ENCODE measurements at regions not wholly inside any gene's neighbourhood (a gene's known extent, or its start where the extent isn't known, plus 50 kb on each side); places are given as distances from the start of the nearest gene placed in this dataset.

- ChIA-PET CTCF (ENCODE audit: low intra/inter-chr PET ratio) (no interaction called here), POLR2A (no interaction called here)
- no peak overlapping the region for H3K27ac ChIP-seq (ENCODE audit: extremely low read depth, low read depth, low read length)
- ATAC-seq (no peak), DNase-seq (ENCODE audit: extremely low read depth in 1 of 4, low spot score in 3 of 4) (no peak), FAIRE-seq (no peak)
- H3K36me3 ChIP-seq (ENCODE audit: control insufficient read depth, insufficient read depth, low read length) = no peaks in the 10 kb centered on the region
- no peaks in the 10 kb centered on the region for H3K9me3 ChIP-seq (replicated peaks; ENCODE audit: control insufficient read depth, insufficient read depth, low read depth, low read length)
- no peaks in the 10 kb centered on the region for H3K9me1 ChIP-seq (ENCODE audit: control insufficient read depth, insufficient read depth, low read length)
- intact Hi-C loops (cut with micrococcal nuclease) (no loop called here), in situ Hi-C loops (cut with MboI) (no loop called here)
- BruUV-seq (replicated peaks) = no TSS peak
- H3K4me3 ChIP-seq = no peak overlapping the region
- H2AFZ ChIP-seq (ENCODE audit: low read depth, low read length) = no peak overlapping the region
- no peak overlapping the region for H3K4me2 ChIP-seq (ENCODE audit: insufficient read depth, low read length)
- H3K9ac ChIP-seq (ENCODE audit: insufficient read depth in 1 of 2, low read depth in 2 of 2, low read length in 2 of 2) = no peak overlapping the region
- H3K27me3 ChIP-seq (ENCODE audit: control insufficient read depth in 2 of 2, insufficient read depth in 2 of 2, low read length in 2 of 2) = no peaks in the 10 kb centered on the region
- WGBS (ENCODE audit: insufficient coverage, low coverage, missing lambda C conversion rate) = 0% methylated on average over 2 of the region's 2 CpGs
- no peaks in the 10 kb centered on the region for H3K4me1 ChIP-seq (replicated peaks in 1 of 2; ENCODE audit: control insufficient read depth in 2 of 2, insufficient read depth in 2 of 2, low read length in 2 of 2)
- no peaks in the 10 kb centered on the region for H4K20me1 ChIP-seq (replicated peaks; ENCODE audit: control insufficient read depth, insufficient read depth, low read length)
- H3K79me2 ChIP-seq (ENCODE audit: control insufficient read depth, insufficient read depth, low read length) = no peaks in the 10 kb centered on the region
- no peak for TF ChIP-seq ZNF655 (CRISPR knock-in tag; IDR thresholded peaks at IDR 0.05)
- no peak for TF ChIP-seq NKRF (IDR thresholded peaks at IDR 0.05; ENCODE audit: borderline replicate concordance)
- no peak for TF ChIP-seq ZBTB2 (IDR thresholded peaks at IDR 0.05)
- no peak for TF ChIP-seq ZNF445 (CRISPR knock-in tag; IDR thresholded peaks at IDR 0.05; ENCODE audit: low read depth)
- no peak for TF ChIP-seq CREBBP (IDR thresholded peaks at IDR 0.05; ENCODE audit: low read depth, low read length)
- TF ChIP-seq ZNF584 (CRISPR knock-in tag; IDR thresholded peaks at IDR 0.05; ENCODE audit: low read depth) = no peak
- TF ChIP-seq ARNT (IDR thresholded peaks at IDR 0.05) = no peak
- no peak for TF ChIP-seq ZNF354B (CRISPR knock-in tag; IDR thresholded peaks at IDR 0.05)
- no peak for TF ChIP-seq CUX1 (CRISPR knock-in tag; IDR thresholded peaks at IDR 0.05)
- TF ChIP-seq PURB (CRISPR knock-in tag; IDR thresholded peaks at IDR 0.05; ENCODE audit: low read depth) = no peak
- TF ChIP-seq SRSF7 (optimal IDR thresholded peaks at IDR 0.05; ENCODE audit: low read depth, low read length) = no peak
Observed at GRCh38 chr4:24112466-24112865, 222.6 kb upstream of the PPARGC1A start.
